ENCODE measurements at regions not wholly inside any gene's neighbourhood (a gene's known extent, or its start where the extent isn't known, plus 50 kb on each side); places are given as distances from the start of the nearest gene placed in this dataset.

DNA sequence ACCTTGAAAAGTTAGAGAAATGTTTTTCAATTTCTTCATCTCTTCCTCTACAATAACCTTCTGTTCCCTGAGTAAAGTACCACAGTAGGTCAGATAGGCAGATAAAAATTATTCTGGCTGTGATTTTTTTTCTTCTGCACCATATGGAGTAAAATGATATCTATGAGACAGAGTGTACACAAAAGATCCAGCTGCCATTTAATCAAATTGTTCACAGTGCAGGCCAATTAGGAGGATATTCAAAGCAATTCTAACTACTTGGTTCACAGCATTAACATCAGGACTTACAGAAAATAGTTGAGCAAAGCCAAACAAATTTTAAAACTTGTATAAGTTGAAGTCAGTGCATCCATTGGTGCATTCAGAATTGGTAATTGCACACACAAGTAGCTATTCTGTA lies 147.9 kb upstream of the LUZP2 start:
- Histone ChIP-seq H3K4me3 (ENCODE audit: low read depth, low read length) (no peak overlapping the region), H3K4me1 (ENCODE audit: control insufficient read depth, insufficient read depth, low read length) (no peaks in the 10 kb centered on the region), H3K9me3 (ENCODE audit: control insufficient read depth, insufficient read depth, low read length) (no peaks in the 10 kb centered on the region), H3K9ac (ENCODE audit: low read depth, low read length) (no peak overlapping the region), H3K36me3 (ENCODE audit: control insufficient read depth, insufficient read depth, low read length) (no peaks in the 10 kb centered on the region), H3K27me3 (ENCODE audit: control insufficient read depth, insufficient read depth, low read length) (no peaks in the 10 kb centered on the region), H3K27ac (ENCODE audit: low read depth, low read length) (no peak overlapping the region)

DNA sequence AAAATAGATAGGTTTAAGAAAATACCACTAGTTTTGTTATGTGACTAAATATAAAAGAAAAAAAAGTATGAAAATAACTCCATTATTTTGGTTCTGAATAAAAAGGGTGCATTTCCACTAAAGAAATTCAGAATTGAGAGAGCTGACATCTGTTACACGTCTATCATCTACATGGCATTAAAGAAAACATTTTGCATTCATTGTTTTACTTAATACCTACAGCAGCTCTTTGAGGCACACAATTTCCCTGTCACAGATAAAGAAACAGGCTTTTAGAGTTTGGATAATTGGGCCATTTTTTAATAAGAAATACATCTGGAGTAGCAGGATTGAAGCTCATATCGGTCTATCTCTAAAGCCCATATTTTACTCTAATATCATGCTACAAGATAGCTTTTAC lies 145.7 kb upstream of the LUZP2 start:
- H3K27me3 ChIP-seq (ENCODE audit: control insufficient read depth, insufficient read depth, low read length) = no peaks in the 10 kb centered on the region
- H3K4me3 ChIP-seq (ENCODE audit: low read depth, low read length) = no peak overlapping the region
- no peaks in the 10 kb centered on the region for H3K4me1 ChIP-seq (ENCODE audit: control insufficient read depth, insufficient read depth, low read length)
- H3K9ac ChIP-seq (ENCODE audit: low read depth, low read length) = no peak overlapping the region
- H3K27ac ChIP-seq (ENCODE audit: low read depth, low read length) = no peak overlapping the region
- no peaks in the 10 kb centered on the region for H3K36me3 ChIP-seq (ENCODE audit: control insufficient read depth, insufficient read depth, low read length)
- H3K9me3 ChIP-seq (ENCODE audit: control insufficient read depth, insufficient read depth, low read length) = no peaks in the 10 kb centered on the region

DNA sequence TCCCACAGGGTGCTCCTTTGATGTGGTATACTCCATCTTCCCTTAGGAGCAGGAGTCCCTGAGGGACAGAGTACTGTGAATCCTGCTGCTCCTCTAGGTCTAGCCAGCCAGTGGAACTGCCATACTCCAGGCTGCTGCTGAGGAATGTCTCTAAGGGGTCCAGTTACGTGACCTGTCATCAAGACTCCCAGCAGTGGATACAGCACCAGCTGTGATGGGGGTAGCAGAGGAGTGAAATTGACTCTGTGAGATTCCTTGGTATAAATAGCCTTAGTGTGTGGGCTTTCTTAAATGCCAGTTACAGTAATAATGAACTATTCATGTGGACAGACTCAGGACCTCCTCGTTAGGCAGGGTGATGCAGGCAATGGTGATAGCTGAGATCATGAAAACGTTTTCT lies 140.4 kb upstream of the LUZP2 start:
- Histone ChIP-seq H3K36me3 (ENCODE audit: control insufficient read depth, insufficient read depth, low read length) (no peaks in the 10 kb centered on the region), H3K4me1 (ENCODE audit: control insufficient read depth, insufficient read depth, low read length) (no peaks in the 10 kb centered on the region), H3K9ac (ENCODE audit: low read depth, low read length) (no peak overlapping the region), H3K27me3 (ENCODE audit: control insufficient read depth, insufficient read depth, low read length) (no peaks in the 10 kb centered on the region), H3K4me3 (ENCODE audit: low read depth, low read length) (no peak overlapping the region), H3K9me3 (ENCODE audit: control insufficient read depth, insufficient read depth, low read length) (no peaks in the 10 kb centered on the region), H3K27ac (ENCODE audit: low read depth, low read length) (no peak overlapping the region)

DNA sequence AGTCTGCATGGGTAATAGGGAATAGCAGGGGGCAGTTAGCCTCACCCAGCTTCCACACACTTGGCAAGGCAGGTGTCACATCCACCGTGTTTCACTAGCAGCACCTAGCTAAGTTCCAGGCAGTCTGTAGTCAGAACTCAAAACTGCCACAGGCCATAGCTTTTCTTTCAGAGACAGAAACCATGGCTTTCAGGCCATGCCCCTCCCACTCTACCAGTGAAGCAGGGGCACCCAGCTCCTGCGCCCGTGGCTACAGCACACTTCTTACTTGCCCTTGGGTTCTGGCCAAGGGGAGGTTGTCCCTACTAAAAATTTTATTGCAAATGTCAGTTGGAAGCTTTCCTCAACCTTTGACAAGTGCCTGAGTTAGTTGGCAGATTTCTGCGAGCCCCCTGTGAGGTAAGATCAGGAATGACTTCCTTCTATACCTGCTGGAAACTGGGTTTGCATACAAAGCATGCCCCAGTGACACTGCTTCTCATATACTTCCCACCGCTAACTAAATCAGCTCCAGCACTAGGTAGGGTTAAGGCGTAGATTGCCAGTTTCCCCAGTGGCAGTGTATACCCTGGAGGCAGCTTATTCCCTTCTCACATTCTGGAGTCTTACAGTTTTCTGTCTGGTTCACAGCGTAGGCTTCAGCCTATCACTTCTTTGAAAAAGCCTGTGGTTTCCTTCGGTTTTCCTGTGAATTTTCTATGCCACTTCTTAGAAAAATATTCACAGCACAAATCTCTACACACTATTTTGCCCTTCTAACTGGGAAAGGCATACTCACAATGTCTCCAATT lies 139.0 kb upstream of the LUZP2 start:
- Histone ChIP-seq H3K9me3 (ENCODE audit: control insufficient read depth, insufficient read depth, low read length) (peaks cover 8% of the 10 kb centered on the region; the same call in 1 of the 2 replicates), H3K36me3 (ENCODE audit: control insufficient read depth, insufficient read depth, low read length) (no peaks in the 10 kb centered on the region), H3K4me1 (ENCODE audit: control insufficient read depth, insufficient read depth, low read length) (no peaks in the 10 kb centered on the region), H3K9ac (ENCODE audit: low read depth, low read length) (no peak overlapping the region), H3K27ac (ENCODE audit: low read depth, low read length) (no peak overlapping the region), H3K4me3 (ENCODE audit: low read depth, low read length) (no peak overlapping the region), H3K27me3 (ENCODE audit: control insufficient read depth, insufficient read depth, low read length) (no peaks in the 10 kb centered on the region)

DNA sequence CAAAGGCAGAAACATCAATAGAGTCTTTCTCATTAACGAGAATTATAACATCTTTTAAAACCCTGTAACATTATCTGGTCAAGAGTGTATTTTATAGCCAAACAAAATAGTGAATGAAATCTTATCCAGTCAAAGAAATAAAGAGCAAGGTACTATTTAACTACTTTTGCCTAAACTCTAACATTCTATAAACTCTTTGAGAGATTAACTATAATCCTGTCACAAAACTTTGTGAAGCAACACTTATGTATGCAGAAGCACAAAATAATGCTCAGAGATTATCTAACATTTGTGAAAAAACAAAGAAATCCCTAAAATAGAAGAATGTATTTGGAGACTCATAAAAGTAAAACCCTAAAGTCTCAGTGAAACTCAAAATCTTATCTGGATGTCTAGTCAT lies 124.4 kb upstream of the LUZP2 start:
- Histone ChIP-seq H3K27me3 (ENCODE audit: control insufficient read depth, insufficient read depth, low read length) (no peaks in the 10 kb centered on the region), H3K27ac (ENCODE audit: low read depth, low read length) (no peak overlapping the region), H3K36me3 (ENCODE audit: control insufficient read depth, insufficient read depth, low read length) (no peaks in the 10 kb centered on the region)

DNA sequence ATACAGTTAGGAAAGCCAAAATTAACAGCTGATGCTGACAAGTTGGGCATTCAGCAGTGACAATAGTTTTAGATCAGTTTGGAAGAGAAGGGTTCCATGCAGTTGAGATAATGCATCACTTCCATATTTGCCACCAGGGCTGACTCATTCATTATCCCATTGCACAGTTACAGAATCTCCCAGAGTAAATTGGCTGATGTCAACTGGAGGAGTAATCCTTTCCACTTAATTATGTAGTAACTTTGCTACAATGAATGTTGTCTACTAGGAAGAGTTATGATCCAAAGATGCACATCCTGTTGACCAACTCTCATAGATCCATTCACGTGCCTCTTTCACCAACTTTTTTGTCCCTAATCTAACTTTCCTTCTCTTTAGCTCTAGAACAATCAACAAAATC lies 123.3 kb upstream of the LUZP2 start:
- H3K27ac ChIP-seq (ENCODE audit: low read depth, low read length) = no peak overlapping the region
- H3K36me3 ChIP-seq (ENCODE audit: control insufficient read depth, insufficient read depth, low read length) = no peaks in the 10 kb centered on the region
- no peaks in the 10 kb centered on the region for H3K9me3 ChIP-seq (ENCODE audit: control insufficient read depth, insufficient read depth, low read length)
- H3K4me1 ChIP-seq (ENCODE audit: control insufficient read depth, insufficient read depth, low read length) = peaks cover 8% of the 10 kb centered on the region; the same call in 1 of the 2 replicates
- H3K27me3 ChIP-seq (ENCODE audit: control insufficient read depth, insufficient read depth, low read length) = no peaks in the 10 kb centered on the region
- H3K9ac ChIP-seq (ENCODE audit: low read depth, low read length) = no peak overlapping the region
- H3K4me3 ChIP-seq (ENCODE audit: low read depth, low read length) = no peak overlapping the region

More for the DNA sequence above, 124.4 kb upstream of the LUZP2 start:
- H3K9ac ChIP-seq (ENCODE audit: low read depth, low read length) = no peak overlapping the region
- H3K9me3 ChIP-seq (ENCODE audit: control insufficient read depth, insufficient read depth, low read length) = no peaks in the 10 kb centered on the region
- peaks cover 8% of the 10 kb centered on the region; the same call in 1 of the 2 replicates for H3K4me1 ChIP-seq (ENCODE audit: control insufficient read depth, insufficient read depth, low read length)
- H3K4me3 ChIP-seq (ENCODE audit: low read depth, low read length) = no peak overlapping the region

DNA sequence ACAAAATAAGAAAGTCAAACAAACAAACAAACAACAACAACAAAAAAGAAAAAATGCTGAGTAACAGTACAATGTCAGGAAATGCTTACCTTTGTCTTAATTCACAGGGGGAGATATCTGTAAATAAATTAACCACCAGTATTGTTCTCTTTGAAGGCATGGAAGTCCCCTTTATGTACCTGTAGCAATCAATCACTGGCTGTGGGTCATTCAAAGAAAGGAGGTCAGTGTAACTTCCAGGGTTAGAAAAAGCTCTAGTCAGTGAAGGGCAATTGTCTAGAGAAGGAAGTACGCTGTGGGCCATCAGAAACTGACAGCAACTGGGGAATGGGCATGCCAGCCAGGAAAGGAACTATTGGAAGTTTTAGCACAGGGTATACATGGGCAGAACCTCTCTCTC lies 121.5 kb upstream of the LUZP2 start:
- Histone ChIP-seq H3K27me3 (ENCODE audit: control insufficient read depth, insufficient read depth, low read length) (no peaks in the 10 kb centered on the region), H3K4me3 (ENCODE audit: low read depth, low read length) (no peak overlapping the region), H3K4me1 (ENCODE audit: control insufficient read depth, insufficient read depth, low read length) (peaks cover 8% of the 10 kb centered on the region; the same call in 1 of the 2 replicates), H3K9me3 (ENCODE audit: control insufficient read depth, insufficient read depth, low read length) (no peaks in the 10 kb centered on the region), H3K9ac (ENCODE audit: low read depth, low read length) (no peak overlapping the region), H3K36me3 (ENCODE audit: control insufficient read depth, insufficient read depth, low read length) (no peaks in the 10 kb centered on the region), H3K27ac (ENCODE audit: low read depth, low read length) (no peak overlapping the region)

DNA sequence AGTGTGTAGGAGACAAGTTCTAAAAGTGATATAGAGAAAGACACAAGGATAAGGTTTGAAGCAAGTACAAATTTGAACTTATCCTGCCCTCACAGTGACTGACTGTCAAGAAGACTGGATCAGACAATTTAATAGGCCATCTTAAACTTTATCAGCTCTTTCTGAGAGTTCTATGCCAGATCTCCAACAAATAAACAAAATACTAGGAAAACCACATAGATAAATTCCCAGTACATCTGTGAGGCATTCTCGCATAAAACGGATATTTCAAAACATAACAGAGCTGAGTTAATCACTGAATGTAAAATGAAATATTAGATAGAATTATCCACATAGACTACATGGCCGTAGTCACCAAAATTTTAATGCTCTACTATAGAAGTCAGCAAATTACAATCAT lies 120.9 kb upstream of the LUZP2 start:
- H3K9ac ChIP-seq (ENCODE audit: low read depth, low read length) = no peak overlapping the region

DNA sequence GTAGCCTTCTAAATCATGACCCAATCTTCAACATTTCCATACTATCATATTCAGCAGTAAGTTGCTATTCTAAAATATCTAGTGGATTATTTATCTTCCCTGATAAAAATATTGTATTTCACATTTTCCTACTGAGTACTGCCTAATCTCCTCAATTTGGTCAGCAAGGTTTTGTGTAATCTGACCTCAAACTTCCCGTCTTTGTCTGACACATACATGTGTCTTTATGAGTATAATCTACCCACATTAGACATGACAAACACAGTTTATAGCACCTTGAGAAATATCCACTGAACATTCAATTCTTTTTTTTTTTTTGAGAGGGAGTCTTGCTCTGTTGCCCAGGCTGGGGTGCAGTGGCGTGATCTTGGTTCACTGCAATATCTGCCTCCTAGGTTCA lies 113.7 kb upstream of the LUZP2 start:
- Histone ChIP-seq H3K27me3 (ENCODE audit: control insufficient read depth, insufficient read depth, low read length) (no peaks in the 10 kb centered on the region), H3K36me3 (ENCODE audit: control insufficient read depth, insufficient read depth, low read length) (no peaks in the 10 kb centered on the region), H3K4me1 (ENCODE audit: control insufficient read depth, insufficient read depth, low read length) (no peaks in the 10 kb centered on the region), H3K9ac (ENCODE audit: low read depth, low read length) (no peak overlapping the region), H3K9me3 (ENCODE audit: control insufficient read depth, insufficient read depth, low read length) (no peaks in the 10 kb centered on the region), H3K4me3 (ENCODE audit: low read depth, low read length) (no peak overlapping the region), H3K27ac (ENCODE audit: low read depth, low read length) (no peak overlapping the region)

More for the DNA sequence above, 120.9 kb upstream of the LUZP2 start:
- H3K4me1 ChIP-seq (ENCODE audit: control insufficient read depth, insufficient read depth, low read length) = peaks cover 8% of the 10 kb centered on the region; the same call in 1 of the 2 replicates
- no peaks in the 10 kb centered on the region for H3K9me3 ChIP-seq (ENCODE audit: control insufficient read depth, insufficient read depth, low read length)
- H3K27ac ChIP-seq (ENCODE audit: low read depth, low read length) = no peak overlapping the region
- no peaks in the 10 kb centered on the region for H3K27me3 ChIP-seq (ENCODE audit: control insufficient read depth, insufficient read depth, low read length)
- no peak overlapping the region for H3K4me3 ChIP-seq (ENCODE audit: low read depth, low read length)
- no peaks in the 10 kb centered on the region for H3K36me3 ChIP-seq (ENCODE audit: control insufficient read depth, insufficient read depth, low read length)

DNA sequence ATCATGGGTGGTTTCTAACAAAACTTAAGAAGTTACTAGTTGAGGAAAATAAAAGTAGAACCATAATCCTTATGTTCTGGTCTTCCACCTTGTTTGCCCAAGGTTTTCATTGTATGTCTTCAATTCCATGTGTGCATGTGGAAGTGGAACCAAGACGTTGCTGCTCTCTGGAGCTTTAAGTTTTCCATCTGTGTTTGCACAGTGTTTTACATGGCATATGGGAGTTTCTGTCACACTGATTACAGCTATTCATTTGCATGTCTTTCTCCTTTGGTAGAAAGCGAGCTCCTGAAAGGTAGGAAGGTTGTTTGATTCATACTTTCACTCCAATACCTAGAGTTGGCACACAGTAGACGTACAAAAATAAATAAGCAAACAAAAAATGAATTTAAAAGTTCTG lies 112.6 kb upstream of the LUZP2 start:
- Histone ChIP-seq H3K9me3 (ENCODE audit: control insufficient read depth, insufficient read depth, low read length) (no peaks in the 10 kb centered on the region), H3K4me3 (ENCODE audit: low read depth, low read length) (no peak overlapping the region), H3K9ac (ENCODE audit: low read depth, low read length) (no peak overlapping the region), H3K27me3 (ENCODE audit: control insufficient read depth, insufficient read depth, low read length) (no peaks in the 10 kb centered on the region), H3K4me1 (ENCODE audit: control insufficient read depth, insufficient read depth, low read length) (no peaks in the 10 kb centered on the region), H3K36me3 (ENCODE audit: control insufficient read depth, insufficient read depth, low read length) (no peaks in the 10 kb centered on the region), H3K27ac (ENCODE audit: low read depth, low read length) (no peak overlapping the region)

DNA sequence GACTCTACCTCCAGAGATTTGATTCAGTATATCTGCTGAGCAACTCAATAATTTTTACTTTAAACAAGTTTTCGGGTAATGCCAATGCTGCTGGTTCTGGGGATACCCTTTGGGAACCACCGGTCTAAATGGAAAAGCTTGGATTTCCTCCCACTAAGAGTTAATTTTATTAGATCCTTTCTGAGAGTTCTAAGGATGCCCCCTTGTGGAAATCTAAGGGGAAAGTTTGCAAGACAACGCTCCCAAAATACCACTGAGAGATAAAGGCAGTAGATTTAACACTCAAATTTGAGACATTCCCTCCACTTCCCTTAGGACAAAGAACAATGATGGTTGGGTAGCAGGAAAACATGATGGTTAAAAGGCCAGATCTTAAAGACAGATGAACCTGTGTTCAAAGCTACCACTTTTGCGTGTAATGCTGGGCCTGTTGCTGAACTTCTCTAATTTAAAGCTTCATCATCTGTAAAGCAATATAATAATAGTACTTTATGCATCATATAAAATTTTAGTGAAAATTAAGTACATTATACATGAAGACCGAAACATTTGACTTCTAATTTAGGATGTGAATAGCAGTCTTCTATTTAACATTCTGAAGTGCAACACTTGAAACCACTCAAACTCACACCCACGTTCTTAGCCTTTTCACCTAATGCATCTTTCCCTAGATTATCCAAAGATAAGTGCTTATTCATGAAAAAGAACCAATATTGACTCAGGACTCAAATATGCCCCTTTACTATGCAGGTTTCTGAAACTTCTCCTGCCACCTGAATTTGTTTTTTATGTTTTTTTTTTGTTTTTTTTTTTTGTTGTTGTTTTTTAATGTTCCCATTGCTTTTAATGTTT lies 110.1 kb upstream of the LUZP2 start:
- no peak overlapping the region for H3K4me3 ChIP-seq (ENCODE audit: low read depth, low read length)
- no peak overlapping the region for H3K9ac ChIP-seq (ENCODE audit: low read depth, low read length)
- H3K27ac ChIP-seq (ENCODE audit: low read depth, low read length) = no peak overlapping the region
- H3K9me3 ChIP-seq (ENCODE audit: control insufficient read depth, insufficient read depth, low read length) = no peaks in the 10 kb centered on the region
- H3K4me1 ChIP-seq (ENCODE audit: control insufficient read depth, insufficient read depth, low read length) = no peaks in the 10 kb centered on the region
- no peaks in the 10 kb centered on the region for H3K27me3 ChIP-seq (ENCODE audit: control insufficient read depth, insufficient read depth, low read length)
- H3K36me3 ChIP-seq (ENCODE audit: control insufficient read depth, insufficient read depth, low read length) = no peaks in the 10 kb centered on the region

Data from HUES48 (cell line).